Non-pigmented ciliary epithelial cell (primary cell): ENCODE measurements at regions not wholly inside any gene's neighbourhood (a gene's known extent, or its start where the extent isn't known, plus 50 kb on each side); places are given as distances from the start of the nearest gene placed in this dataset.

Experiments
- DNase-seq: peaks from one replicate; pipeline ENCODE4 v3.0.0-alpha.2; 2010; ENCODE audit warnings: low read depth

GRCh38 chr13:103410002-103410401, 343.8 kb upstream of the SLC10A2 start:
- DNase-seq: no peak

- DNase-seq: no peak
These were observed 340.8 kb upstream of the SLC10A2 start for GRCh38 chr13:103406967-103407366.

- no peak for DNase-seq
These were observed 339.1 kb upstream of the SLC10A2 start for GRCh38 chr13:103405297-103405696.

GRCh38 chr13:103403814-103404213, 337.6 kb upstream of the SLC10A2 start:
- no peak for DNase-seq

- DNase-seq: no peak
These were observed 337.0 kb upstream of the SLC10A2 start for GRCh38 chr13:103403148-103403740.

- no peak for DNase-seq
These were observed 328.9 kb upstream of the SLC10A2 start for GRCh38 chr13:103395139-103395538.

- DNase-seq: no peak
These were observed 328.4 kb upstream of the SLC10A2 start for GRCh38 chr13:103394618-103395017.

GRCh38 chr13:103391936-103392335, 325.7 kb upstream of the SLC10A2 start:
- DNase-seq: no peak

- no peak for DNase-seq
These were observed 322.6 kb upstream of the SLC10A2 start for GRCh38 chr13:103388839-103389238.

GRCh38 chr13:103386341-103386740, 320.1 kb upstream of the SLC10A2 start:
- peak; percentile 32 for DNase-seq

GRCh38 chr13:103373916-103374315, 307.7 kb upstream of the SLC10A2 start:
- no peak for DNase-seq

- peak; percentile 32 for DNase-seq
These were observed 305.1 kb upstream of the SLC10A2 start for GRCh38 chr13:103371271-103371670.

- DNase-seq: no peak
These were observed 304.6 kb upstream of the SLC10A2 start for GRCh38 chr13:103370790-103371189.

- DNase-seq: no peak
These were observed 292.2 kb upstream of the SLC10A2 start for GRCh38 chr13:103358255-103358932.

GRCh38 chr13:103356226-103356864, 290.1 kb upstream of the SLC10A2 start:
- no peak for DNase-seq

GRCh38 chr13:103354171-103354570, 288.0 kb upstream of the SLC10A2 start:
- no peak for DNase-seq

- peak; percentile 23 for DNase-seq
These were observed 285.0 kb upstream of the SLC10A2 start for GRCh38 chr13:103351035-103351828.

- DNase-seq: no peak
These were observed 283.9 kb upstream of the SLC10A2 start for GRCh38 chr13:103350147-103350546.

GRCh38 chr13:103349211-103349980, 283.2 kb upstream of the SLC10A2 start:
- no peak for DNase-seq

- DNase-seq: no peak
These were observed 269.0 kb upstream of the SLC10A2 start for GRCh38 chr13:103335241-103335640.

GRCh38 chr13:103331924-103332323, 265.7 kb upstream of the SLC10A2 start:
- no peak for DNase-seq

- no peak for DNase-seq
These were observed 262.7 kb upstream of the SLC10A2 start for GRCh38 chr13:103328899-103329298.
